Neural progenitor cell (in vitro differentiated cells): ENCODE measurements at regions not wholly inside any gene's neighbourhood (a gene's known extent, or its start where the extent isn't known, plus 50 kb on each side); places are given as distances from the start of the nearest gene placed in this dataset.

Experiments
- CTCF ChIP-seq: fragments of 200-600 bp; sonication (generic); IDR thresholded peaks from 2 replicates; pipeline ENCODE4 v1.5.1; 2017; ENCODE audit warnings: antibody characterized with exemption, mild to moderate bottlenecking
- EZH2 ChIP-seq: fragments of 200-600 bp; sonication (generic); IDR thresholded peaks from 2 replicates; pipeline ENCODE4 v1.6.1; 2017; ENCODE audit warnings: antibody characterized with exemption, mild to moderate bottlenecking, moderate library complexity
- EZH2phosphoT487 ChIP-seq: fragments of 200-600 bp; sonication (generic); IDR thresholded peaks from 2 replicates; pipeline ENCODE4 v1.6.1; 2017; ENCODE audit warnings: antibody characterized with exemption

- no peak for TF ChIP-seq EZH2
- no peak for TF ChIP-seq CTCF
- TF ChIP-seq EZH2phosphoT487 = no peak
Observed at GRCh38 chr6:10144772-10145171, 270.1 kb downstream of the TFAP2A start.
